ENCODE measurements at regions not wholly inside any gene's neighbourhood (a gene's known extent, or its start where the extent isn't known, plus 50 kb on each side); places are given as distances from the start of the nearest gene placed in this dataset.

- BruUV-seq (replicated peaks), result no TSS peak
- H3K79me2 ChIP-seq (ENCODE audit: insufficient read depth, low read depth, low read length), result no peaks in the 10 kb centered on the region
- H4K20me1 ChIP-seq (ENCODE audit: insufficient read depth, low read length), result no peaks in the 10 kb centered on the region
- intact Hi-C loops (cut with micrococcal nuclease; ENCODE audit: unreplicated experiment), result no loop called here
- H3K4me2 ChIP-seq (ENCODE audit: low read length), result no peak overlapping the region
- no peaks in the 10 kb centered on the region for H3K9me3 ChIP-seq (ENCODE audit: low read length)
- H2AFZ ChIP-seq (ENCODE audit: low read length), result no peak overlapping the region
- H3K4me1 ChIP-seq (ENCODE audit: insufficient read depth, low read length, poor library complexity, severe bottlenecking), result no peaks in the 10 kb centered on the region
- ChIA-PET POLR2A (interaction anchor here (1.0 kb wide), 1 partner anchor 9 kb away, joined by 3 read pairs; no protein-coding TSS in a partner anchor), CTCF (ENCODE audit: unreplicated experiment) (no interaction called here)
- no peak for TF ChIP-seq EZH2phosphoT487 (IDR thresholded peaks at IDR 0.05; ENCODE audit: borderline replicate concordance, low read depth, low read length)
- TF ChIP-seq CTCF (conservative IDR thresholded peaks at IDR 0.05; ENCODE audit: low read length), result no peak
- no peaks in the 10 kb centered on the region for H3K9me2 ChIP-seq (ENCODE audit: insufficient read depth, low read length)
- no peak for DNase-seq (ENCODE audit: low spot score)
- H3K36me3 ChIP-seq (ENCODE audit: insufficient read depth, low read length), result no peaks in the 10 kb centered on the region
- no peak overlapping the region for H3K27ac ChIP-seq (ENCODE audit: low read depth, low read length, poor library complexity, severe bottlenecking)
- no peak overlapping the region for H3K4me3 ChIP-seq (ENCODE audit: low read depth, low read length, poor library complexity, severe bottlenecking)
These were observed 375.8 kb downstream of the MDFIC start for GRCh38 chr7:115297656-115298055.

- Histone ChIP-seq H3K36me3 (ENCODE audit: insufficient read depth, low read length) (no peaks in the 10 kb centered on the region), H3K4me1 (ENCODE audit: insufficient read depth, low read length, poor library complexity, severe bottlenecking) (no peaks in the 10 kb centered on the region), H2AFZ (ENCODE audit: low read length) (no peak overlapping the region), H3K9me3 (ENCODE audit: low read length) (no peaks in the 10 kb centered on the region), H3K9me2 (ENCODE audit: insufficient read depth, low read length) (no peaks in the 10 kb centered on the region), H3K79me2 (ENCODE audit: insufficient read depth, low read depth, low read length) (no peaks in the 10 kb centered on the region), H3K4me3 (ENCODE audit: low read depth, low read length, poor library complexity, severe bottlenecking) (no peak overlapping the region), H3K27ac (ENCODE audit: low read depth, low read length, poor library complexity, severe bottlenecking) (no peak overlapping the region), H3K4me2 (ENCODE audit: low read length) (no peak overlapping the region), H4K20me1 (ENCODE audit: insufficient read depth, low read length) (no peaks in the 10 kb centered on the region)
- DNase-seq (ENCODE audit: low spot score), result no peak
- intact Hi-C loops (cut with micrococcal nuclease; ENCODE audit: unreplicated experiment), result no loop called here
- ChIA-PET CTCF (ENCODE audit: unreplicated experiment) (no interaction called here), POLR2A (no interaction called here)
- no peak for TF ChIP-seq CTCF (conservative IDR thresholded peaks at IDR 0.05; ENCODE audit: low read length)
- no peak for TF ChIP-seq EZH2phosphoT487 (IDR thresholded peaks at IDR 0.05; ENCODE audit: borderline replicate concordance, low read depth, low read length)
- no TSS peak for BruUV-seq (replicated peaks)
These were observed 371.8 kb downstream of the MDFIC start for GRCh38 chr7:115293628-115294240.

- intact Hi-C loops (cut with micrococcal nuclease; ENCODE audit: unreplicated experiment), result no loop called here
- DNase-seq (ENCODE audit: low spot score), result no peak
- H3K4me3 ChIP-seq (ENCODE audit: low read depth, low read length, poor library complexity, severe bottlenecking), result no peak overlapping the region
- H3K27ac ChIP-seq (ENCODE audit: low read depth, low read length, poor library complexity, severe bottlenecking), result no peak overlapping the region
- H2AFZ ChIP-seq (ENCODE audit: low read length), result no peak overlapping the region
- no peaks in the 10 kb centered on the region for H3K9me3 ChIP-seq (ENCODE audit: low read length)
- ChIA-PET CTCF (ENCODE audit: unreplicated experiment) (no interaction called here), POLR2A (no interaction called here)
- TF ChIP-seq CTCF (conservative IDR thresholded peaks at IDR 0.05; ENCODE audit: low read length) (no peak), EZH2phosphoT487 (IDR thresholded peaks at IDR 0.05; ENCODE audit: borderline replicate concordance, low read depth, low read length) (no peak)
- H3K9me2 ChIP-seq (ENCODE audit: insufficient read depth, low read length), result no peaks in the 10 kb centered on the region
- no peaks in the 10 kb centered on the region for H3K36me3 ChIP-seq (ENCODE audit: insufficient read depth, low read length)
- H3K4me1 ChIP-seq (ENCODE audit: insufficient read depth, low read length, poor library complexity, severe bottlenecking), result no peaks in the 10 kb centered on the region
- H3K4me2 ChIP-seq (ENCODE audit: low read length), result no peak overlapping the region
- no peaks in the 10 kb centered on the region for H3K79me2 ChIP-seq (ENCODE audit: insufficient read depth, low read depth, low read length)
- BruUV-seq (replicated peaks), result no TSS peak
- no peaks in the 10 kb centered on the region for H4K20me1 ChIP-seq (ENCODE audit: insufficient read depth, low read length)
These were observed 370.5 kb downstream of the MDFIC start for GRCh38 chr7:115292381-115292780.
